ENCODE measurements at regions not wholly inside any gene's neighbourhood (a gene's known extent, or its start where the extent isn't known, plus 50 kb on each side); places are given as distances from the start of the nearest gene placed in this dataset.

- Histone ChIP-seq H3K9me3 (ENCODE audit: severe bottlenecking) (no peaks in the 10 kb centered on the region), H3K4me3 (ENCODE audit: severe bottlenecking) (no peak overlapping the region), H3K4me1 (ENCODE audit: insufficient read depth, poor library complexity, severe bottlenecking) (no peaks in the 10 kb centered on the region), H3K36me3 (ENCODE audit: low read depth) (no peaks in the 10 kb centered on the region), H3K27me3 (ENCODE audit: insufficient read depth, poor library complexity, severe bottlenecking) (no peaks in the 10 kb centered on the region), H3K27ac (ENCODE audit: poor library complexity, severe bottlenecking) (no peak overlapping the region)
- ATAC-seq (ENCODE audit: low read depth) (no peak), DNase-seq (ENCODE audit: low spot score) (no peak)
- no peak for TF ChIP-seq CTCF (IDR thresholded peaks at IDR 0.05; ENCODE audit: poor library complexity, severe bottlenecking)
These were observed 1617.9 kb upstream of the SEL1L start for GRCh38 chr14:83151571-83151970.

GRCh38 chr14:83153081-83153480 is 1619.4 kb upstream of the SEL1L start:
- Histone ChIP-seq H3K9me3 (ENCODE audit: severe bottlenecking) (no peaks in the 10 kb centered on the region), H3K4me3 (ENCODE audit: severe bottlenecking) (no peak overlapping the region), H3K27me3 (ENCODE audit: insufficient read depth, poor library complexity, severe bottlenecking) (no peaks in the 10 kb centered on the region), H3K36me3 (ENCODE audit: low read depth) (no peaks in the 10 kb centered on the region), H3K27ac (ENCODE audit: poor library complexity, severe bottlenecking) (no peak overlapping the region), H3K4me1 (ENCODE audit: insufficient read depth, poor library complexity, severe bottlenecking) (no peaks in the 10 kb centered on the region)
- ATAC-seq (ENCODE audit: low read depth) (no peak), DNase-seq (ENCODE audit: low spot score) (no peak)
- TF ChIP-seq CTCF (IDR thresholded peaks at IDR 0.05; ENCODE audit: poor library complexity, severe bottlenecking): no peak

- ATAC-seq (ENCODE audit: low read depth) (no peak), DNase-seq (ENCODE audit: low spot score) (no peak)
- H3K9me3 ChIP-seq (ENCODE audit: severe bottlenecking): no peaks in the 10 kb centered on the region
- no peak overlapping the region for H3K27ac ChIP-seq (ENCODE audit: poor library complexity, severe bottlenecking)
- no peaks in the 10 kb centered on the region for H3K4me1 ChIP-seq (ENCODE audit: insufficient read depth, poor library complexity, severe bottlenecking)
- H3K27me3 ChIP-seq (ENCODE audit: insufficient read depth, poor library complexity, severe bottlenecking): no peaks in the 10 kb centered on the region
- no peak overlapping the region for H3K4me3 ChIP-seq (ENCODE audit: severe bottlenecking)
- H3K36me3 ChIP-seq (ENCODE audit: low read depth): no peaks in the 10 kb centered on the region
- TF ChIP-seq CTCF (IDR thresholded peaks at IDR 0.05; ENCODE audit: poor library complexity, severe bottlenecking): no peak
These were observed 1628.8 kb upstream of the SEL1L start for GRCh38 chr14:83162361-83162929.

GRCh38 chr14:83163016-83163415 is 1629.4 kb upstream of the SEL1L start:
- ATAC-seq (ENCODE audit: low read depth): peak; percentile 61; the same call in 2 of the 3 replicates
- no peak overlapping the region for H3K27ac ChIP-seq (ENCODE audit: poor library complexity, severe bottlenecking)
- H3K4me3 ChIP-seq (ENCODE audit: severe bottlenecking): no peak overlapping the region
- no peaks in the 10 kb centered on the region for H3K36me3 ChIP-seq (ENCODE audit: low read depth)
- H3K27me3 ChIP-seq (ENCODE audit: insufficient read depth, poor library complexity, severe bottlenecking): no peaks in the 10 kb centered on the region
- H3K9me3 ChIP-seq (ENCODE audit: severe bottlenecking): no peaks in the 10 kb centered on the region
- no peaks in the 10 kb centered on the region for H3K4me1 ChIP-seq (ENCODE audit: insufficient read depth, poor library complexity, severe bottlenecking)
- no peak for DNase-seq (ENCODE audit: low spot score)
- TF ChIP-seq CTCF (IDR thresholded peaks at IDR 0.05; ENCODE audit: poor library complexity, severe bottlenecking): no peak

GRCh38 chr14:83164016-83164415 is 1630.4 kb upstream of the SEL1L start:
- TF ChIP-seq CTCF (IDR thresholded peaks at IDR 0.05; ENCODE audit: poor library complexity, severe bottlenecking): no peak
- Histone ChIP-seq H3K27me3 (ENCODE audit: insufficient read depth, poor library complexity, severe bottlenecking) (no peaks in the 10 kb centered on the region), H3K27ac (ENCODE audit: poor library complexity, severe bottlenecking) (no peak overlapping the region), H3K9me3 (ENCODE audit: severe bottlenecking) (no peaks in the 10 kb centered on the region), H3K4me3 (ENCODE audit: severe bottlenecking) (no peak overlapping the region), H3K4me1 (ENCODE audit: insufficient read depth, poor library complexity, severe bottlenecking) (no peaks in the 10 kb centered on the region), H3K36me3 (ENCODE audit: low read depth) (no peaks in the 10 kb centered on the region)
- DNase-seq (ENCODE audit: low spot score) (no peak), ATAC-seq (ENCODE audit: low read depth) (peak; percentile 86)

Data from RWPE2 (cell line).